Progenitor cell of endocrine pancreas (in vitro differentiated cells): ENCODE measurements at regions not wholly inside any gene's neighbourhood (a gene's known extent, or its start where the extent isn't known, plus 50 kb on each side); places are given as distances from the start of the nearest gene placed in this dataset.

Source experiments
- DNase-seq: peaks from one replicate; pipeline ENCODE4 v3.0.0; 2021; ENCODE audit warnings: low spot score; ENCODE audit not compliant: unreplicated experiment
- H3K27ac Mint-ChIP-seq: 2 replicates; pipeline ENCODE4 v1.8.0; 2021; ENCODE audit warnings: mild to moderate bottlenecking, moderate library complexity, mixed read lengths
- H3K27me3 Mint-ChIP-seq: 2 replicates; pipeline ENCODE4 v1.8.0; 2021; ENCODE audit warnings: mixed read lengths
- H3K36me3 Mint-ChIP-seq: 2 replicates; pipeline ENCODE4 v1.8.0; 2022; ENCODE audit warnings: mixed read lengths; ENCODE audit not compliant: insufficient read depth
- H3K4me1 Mint-ChIP-seq: 2 replicates; pipeline ENCODE4 v1.8.0; 2021; ENCODE audit warnings: low read depth, mixed read lengths
- H3K4me3 Mint-ChIP-seq: 2 replicates; pipeline ENCODE4 v1.8.0; 2021; ENCODE audit warnings: low read depth, mild to moderate bottlenecking, moderate library complexity, mixed read lengths
- H3K9me3 Mint-ChIP-seq: 2 replicates; pipeline ENCODE4 v1.8.0; 2021; ENCODE audit warnings: low read depth, mixed read lengths
- TF ChIP-seq, protein P1 (sequence below): fragments of 200-600 bp; sonication (generic); IDR thresholded peaks from one replicate; pipeline ENCODE4 v1.5.0; 2021; ENCODE audit warnings: antibody characterized with exemption, mild to moderate bottlenecking; ENCODE audit not compliant: unreplicated experiment

DNA sequence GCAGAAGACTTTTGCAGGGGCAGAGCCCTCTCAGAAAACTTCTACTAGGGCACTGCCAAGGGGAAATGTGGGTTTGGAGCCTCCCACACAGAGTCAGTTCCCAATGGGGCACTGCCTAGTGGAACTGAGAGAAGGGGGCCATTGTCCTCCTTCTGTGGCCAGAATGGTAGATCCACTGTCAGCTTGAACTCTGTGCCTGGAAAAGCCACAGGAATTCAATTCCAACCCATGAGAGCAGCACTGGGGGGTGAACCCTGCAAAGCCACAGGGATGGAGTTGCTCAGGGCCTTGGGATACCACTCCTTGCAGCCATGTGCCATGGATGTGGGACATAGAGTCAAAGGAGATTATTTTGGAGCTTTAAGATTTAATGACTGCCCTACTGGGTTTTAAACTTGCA, 262.2 kb upstream of the SEMA3C start:
- Mint-ChIP-seq H3K27me3 (no peaks in the 10 kb centered on the region), H3K36me3 (peaks cover 3% of the 10 kb centered on the region), H3K4me3 (no peak overlapping the region), H3K27ac (no peak overlapping the region), H3K9me3 (peaks cover 15% of the 10 kb centered on the region), H3K4me1 (no peaks in the 10 kb centered on the region)
- DNase-seq: no peak
- TF ChIP-seq, protein P1, sequence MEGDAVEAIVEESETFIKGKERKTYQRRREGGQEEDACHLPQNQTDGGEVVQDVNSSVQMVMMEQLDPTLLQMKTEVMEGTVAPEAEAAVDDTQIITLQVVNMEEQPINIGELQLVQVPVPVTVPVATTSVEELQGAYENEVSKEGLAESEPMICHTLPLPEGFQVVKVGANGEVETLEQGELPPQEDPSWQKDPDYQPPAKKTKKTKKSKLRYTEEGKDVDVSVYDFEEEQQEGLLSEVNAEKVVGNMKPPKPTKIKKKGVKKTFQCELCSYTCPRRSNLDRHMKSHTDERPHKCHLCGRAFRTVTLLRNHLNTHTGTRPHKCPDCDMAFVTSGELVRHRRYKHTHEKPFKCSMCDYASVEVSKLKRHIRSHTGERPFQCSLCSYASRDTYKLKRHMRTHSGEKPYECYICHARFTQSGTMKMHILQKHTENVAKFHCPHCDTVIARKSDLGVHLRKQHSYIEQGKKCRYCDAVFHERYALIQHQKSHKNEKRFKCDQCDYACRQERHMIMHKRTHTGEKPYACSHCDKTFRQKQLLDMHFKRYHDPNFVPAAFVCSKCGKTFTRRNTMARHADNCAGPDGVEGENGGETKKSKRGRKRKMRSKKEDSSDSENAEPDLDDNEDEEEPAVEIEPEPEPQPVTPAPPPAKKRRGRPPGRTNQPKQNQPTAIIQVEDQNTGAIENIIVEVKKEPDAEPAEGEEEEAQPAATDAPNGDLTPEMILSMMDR: no peak

DNA sequence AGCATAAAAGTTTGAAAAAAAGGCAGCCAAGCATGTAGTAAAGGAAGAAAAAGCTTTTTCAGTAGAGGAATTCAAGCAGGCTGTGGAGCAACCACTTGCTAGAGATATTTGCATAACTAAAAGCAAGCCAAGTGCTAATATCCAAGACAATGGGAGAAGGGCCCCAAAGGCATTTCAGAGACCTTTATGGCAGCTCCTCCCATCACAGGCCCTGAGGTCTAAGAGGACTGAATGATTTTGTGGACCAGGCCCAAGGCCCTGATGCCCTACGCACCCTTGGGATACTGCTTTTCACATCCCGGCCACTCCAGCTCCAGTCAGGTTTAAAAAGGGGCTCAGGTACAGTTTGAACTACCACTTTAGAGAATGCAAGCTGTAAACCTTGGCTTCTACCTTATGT, 261.7 kb upstream of the SEMA3C start:
- H3K36me3 Mint-ChIP-seq: peaks cover 3% of the 10 kb centered on the region
- peaks cover 15% of the 10 kb centered on the region for H3K9me3 Mint-ChIP-seq

DNA sequence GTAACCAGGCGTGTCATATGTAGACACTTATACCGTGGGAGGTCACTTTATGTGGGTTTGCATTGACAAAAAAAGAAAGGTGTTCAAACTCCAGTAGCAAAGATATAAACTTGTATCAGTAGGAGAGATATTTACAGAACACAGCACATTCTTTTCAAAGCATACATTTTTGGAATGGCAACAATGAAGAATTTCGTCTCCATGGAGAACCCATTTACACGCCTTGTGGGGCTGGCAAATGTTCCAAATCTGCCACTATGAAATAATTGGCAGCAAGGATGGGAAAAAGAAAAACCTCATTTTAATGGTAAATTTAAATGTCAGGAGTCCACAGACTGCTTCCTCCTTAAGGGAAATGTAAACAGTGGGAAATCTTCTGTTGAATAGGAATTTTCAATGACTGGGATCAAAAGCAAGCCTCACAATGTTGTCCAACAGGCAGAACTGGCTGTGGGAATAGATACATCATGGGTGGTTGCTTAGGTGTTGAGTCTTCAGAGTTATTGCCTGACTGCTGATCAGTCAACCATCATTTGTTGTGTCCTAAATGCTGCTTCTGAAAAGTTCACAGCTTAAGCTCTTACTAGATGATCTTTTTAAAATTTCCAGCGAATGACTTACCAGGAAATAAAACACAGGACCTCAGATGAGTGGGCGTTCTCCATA, 256.6 kb upstream of the SEMA3C start:
- Mint-ChIP-seq H3K4me3 (no peak overlapping the region), H3K4me1 (peaks cover 19% of the 10 kb centered on the region), H3K27ac (no peak overlapping the region), H3K27me3 (no peaks in the 10 kb centered on the region), H3K9me3 (peaks cover 11% of the 10 kb centered on the region), H3K36me3 (peaks cover 3% of the 10 kb centered on the region)
- no peak for DNase-seq
- TF ChIP-seq, protein P1: no peak

More for the DNA sequence above, 261.7 kb upstream of the SEMA3C start:
- Mint-ChIP-seq H3K27me3 (no peaks in the 10 kb centered on the region), H3K4me3 (no peak overlapping the region), H3K4me1 (peaks cover 2% of the 10 kb centered on the region), H3K27ac (no peak overlapping the region)
- TF ChIP-seq, protein P1: no peak
- DNase-seq: no peak

DNA sequence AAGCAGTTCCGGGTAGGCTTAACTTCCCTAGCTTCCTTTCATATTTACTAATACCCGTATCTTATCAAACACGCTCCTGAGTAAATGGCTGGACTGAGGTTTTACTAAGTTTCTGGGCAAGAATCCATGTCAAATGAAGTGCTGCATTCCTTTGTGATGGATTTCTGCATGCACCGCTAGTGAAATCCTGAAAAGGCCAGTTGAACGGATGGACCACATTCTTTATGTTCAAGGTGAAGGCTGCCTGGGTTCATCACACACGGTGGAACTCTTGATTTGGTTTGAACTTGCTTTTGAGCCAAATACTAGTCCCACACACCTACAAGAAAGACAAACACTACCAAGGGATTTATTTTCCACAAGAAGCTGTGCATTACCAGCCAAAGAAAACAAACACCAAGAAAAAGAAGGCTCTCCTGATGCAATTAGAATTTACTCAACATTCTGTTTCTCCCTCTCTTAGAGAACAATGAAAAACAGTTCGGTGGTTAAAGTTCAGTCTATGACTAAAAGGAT, 255.0 kb upstream of the SEMA3C start:
- DNase-seq: no peak
- peaks cover 19% of the 10 kb centered on the region for H3K4me1 Mint-ChIP-seq
- peaks cover 9% of the 10 kb centered on the region for H3K9me3 Mint-ChIP-seq
- no peaks in the 10 kb centered on the region for H3K27me3 Mint-ChIP-seq
- H3K4me3 Mint-ChIP-seq: no peak overlapping the region
- TF ChIP-seq, protein P1: no peak
- peak overlapping the region; percentile 3 for H3K27ac Mint-ChIP-seq
- H3K36me3 Mint-ChIP-seq: peaks cover 3% of the 10 kb centered on the region

DNA sequence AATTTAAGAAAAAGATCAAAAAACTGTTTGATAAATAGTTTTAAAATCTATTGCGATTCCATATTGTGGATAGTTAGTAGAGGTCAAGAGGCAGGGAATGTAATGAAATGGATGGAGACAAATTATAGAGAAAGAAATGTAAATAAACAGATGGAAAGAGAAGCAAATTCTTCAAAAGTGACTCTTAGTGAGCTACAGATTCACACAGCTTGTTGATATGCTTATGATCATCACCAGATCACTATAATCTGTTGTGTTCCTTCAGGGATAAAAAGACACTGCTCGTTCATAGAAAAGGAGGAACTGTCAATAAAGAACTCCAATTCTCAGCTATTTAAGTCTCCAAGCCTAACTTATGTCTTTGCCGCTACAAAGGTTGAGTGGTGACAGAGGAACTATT, 251.4 kb upstream of the SEMA3C start:
- Mint-ChIP-seq H3K36me3 (no peaks in the 10 kb centered on the region), H3K4me1 (peaks cover 14% of the 10 kb centered on the region), H3K27me3 (no peaks in the 10 kb centered on the region), H3K4me3 (no peak overlapping the region), H3K9me3 (peaks cover 3% of the 10 kb centered on the region), H3K27ac (no peak overlapping the region)
- TF ChIP-seq, protein P1: no peak
- no peak for DNase-seq
